GM19043 (cell line): ENCODE measurements at regions not wholly inside any gene's neighbourhood (a gene's known extent, or its start where the extent isn't known, plus 50 kb on each side); places are given as distances from the start of the nearest gene placed in this dataset.

ENCODE experiments used
- ATAC-seq: cut with Tn5 transposase; IDR thresholded peaks from one replicate; pipeline ENCODE4 v1.9.1; 2021; ENCODE audit warnings: low read depth; ENCODE audit not compliant: unreplicated experiment

GRCh38 chr6:120671519-120671918 is 662.8 kb downstream of the TBC1D32 start:
- ATAC-seq = no peak

DNA sequence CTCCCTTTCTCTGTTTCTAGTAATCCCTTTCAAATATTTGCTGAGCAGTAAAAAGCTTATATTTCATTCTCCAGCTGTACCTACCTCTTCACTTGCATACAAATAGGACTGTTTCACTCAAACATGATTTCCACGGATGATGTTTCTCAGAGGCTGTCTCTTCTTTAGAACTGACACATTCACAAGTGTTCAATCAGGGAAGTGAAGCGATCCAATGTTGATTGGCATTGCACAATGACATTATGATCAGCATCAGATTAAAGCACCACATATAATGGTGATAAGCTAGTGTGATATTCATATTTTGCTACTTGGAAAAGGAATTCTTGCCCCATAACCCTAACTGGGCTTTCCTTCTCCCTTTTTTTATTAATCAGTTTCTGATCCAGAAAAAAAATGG is 681.8 kb downstream of the TBC1D32 start:
- no peak for ATAC-seq

DNA sequence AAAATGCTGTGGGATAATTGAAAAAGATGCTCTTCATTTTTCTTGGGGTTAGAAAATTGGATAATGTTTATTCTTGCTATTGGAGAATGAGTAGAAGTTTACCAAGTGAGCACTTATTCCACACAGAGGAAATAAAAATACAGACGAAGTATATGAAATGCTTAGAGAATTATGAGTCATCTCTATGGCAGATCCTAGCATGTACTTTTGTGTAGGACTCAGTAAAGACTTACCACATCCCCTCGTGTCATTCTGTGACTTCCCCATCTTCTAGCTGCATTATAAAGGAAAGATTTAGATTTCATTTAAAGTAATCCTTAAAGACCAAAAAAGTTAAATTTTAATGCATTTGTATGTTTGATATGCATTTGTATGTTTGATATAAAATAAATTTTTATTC is 685.6 kb downstream of the TBC1D32 start:
- ATAC-seq = no peak

DNA sequence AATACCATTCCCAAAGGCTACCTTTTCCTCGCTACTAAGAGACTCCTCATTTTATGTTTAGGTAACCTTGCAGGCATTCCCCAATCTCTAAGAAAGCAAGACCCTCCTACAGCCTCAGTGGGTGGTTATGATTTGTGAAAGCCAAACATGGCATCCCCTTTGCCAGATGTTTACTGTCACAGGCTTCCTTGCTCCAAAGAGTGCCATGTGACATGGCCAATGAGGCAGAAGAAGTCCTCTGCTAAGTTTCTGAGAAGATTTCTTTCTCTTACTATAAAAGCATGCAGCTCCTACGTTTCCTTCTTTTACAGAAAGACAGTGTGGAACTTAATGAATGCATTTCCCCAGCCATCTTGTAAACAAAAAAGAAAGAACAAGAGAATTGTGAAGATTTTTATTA is 688.2 kb downstream of the TBC1D32 start:
- ATAC-seq = no peak

- ATAC-seq = no peak
Measured at GRCh38 chr6:120632975-120633374, 701.3 kb downstream of the TBC1D32 start.

- no peak for ATAC-seq
Measured at GRCh38 chr6:120627612-120628011, 706.7 kb downstream of the TBC1D32 start.

DNA sequence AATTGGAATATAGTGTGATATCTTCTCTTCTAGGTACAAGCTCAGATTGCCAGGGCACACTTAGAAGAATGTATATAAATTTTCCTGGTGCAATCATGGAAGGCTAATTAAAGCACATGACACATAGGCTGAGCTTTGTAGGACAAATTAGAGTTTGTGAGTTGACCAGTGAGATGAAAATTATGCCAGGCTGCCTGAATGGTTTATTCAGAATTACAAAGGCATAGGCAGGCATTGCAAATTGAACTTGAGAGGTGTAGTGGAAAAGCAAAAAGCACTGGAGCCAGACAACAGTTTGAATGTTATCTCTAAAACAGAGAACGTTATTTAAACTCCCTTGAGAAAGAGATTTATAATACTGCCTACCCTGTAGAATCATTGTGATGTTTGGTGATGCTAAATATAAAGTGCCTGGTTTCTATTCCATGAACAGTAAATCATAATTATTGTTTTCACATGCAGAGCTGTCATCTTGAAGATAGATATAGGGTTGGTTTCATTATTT is 712.1 kb downstream of the TBC1D32 start:
- ATAC-seq = no peak

DNA sequence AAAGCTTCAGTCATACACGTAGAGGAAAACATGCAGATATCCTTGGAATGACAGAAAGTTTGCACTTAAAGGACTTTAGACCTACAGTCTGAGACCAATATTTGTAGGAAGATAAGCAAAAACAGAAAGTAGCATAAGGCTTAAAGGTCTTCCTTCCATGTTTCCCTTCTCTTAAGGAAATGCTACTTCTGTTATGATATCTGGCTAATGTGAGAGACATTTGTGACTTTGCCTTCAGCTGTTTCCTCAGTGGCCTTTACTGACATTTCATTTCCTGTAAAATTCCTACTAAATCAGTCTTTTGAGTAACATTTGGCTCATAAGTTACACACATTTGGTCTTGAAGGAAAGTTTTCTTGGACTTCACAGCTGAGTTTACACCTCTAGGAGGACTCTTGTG is 713.4 kb downstream of the TBC1D32 start:
- ATAC-seq = no peak

GRCh38 chr6:120615238-120615637 is 719.0 kb downstream of the TBC1D32 start:
- ATAC-seq = no peak

- no peak for ATAC-seq
Measured at GRCh38 chr6:120614723-120615122, 719.6 kb downstream of the TBC1D32 start.

DNA sequence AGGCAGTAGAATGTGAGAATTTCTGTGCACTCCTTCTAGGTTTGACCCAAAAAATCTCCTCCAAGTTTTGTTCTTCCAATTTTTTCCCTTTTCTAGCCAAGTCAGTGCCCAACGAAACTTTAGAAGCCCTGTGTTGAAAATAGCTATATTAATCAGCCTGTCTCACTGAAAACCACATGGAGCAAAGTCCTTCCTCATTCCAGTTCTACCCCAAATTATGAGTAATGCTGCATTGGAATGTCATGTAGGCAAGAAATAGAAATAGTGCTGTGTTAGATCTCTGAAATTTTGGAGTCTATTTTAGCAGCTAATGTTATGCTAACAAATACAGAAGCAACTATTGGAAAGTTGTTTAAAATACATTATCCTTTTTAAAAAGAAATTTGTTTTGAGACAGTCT is 725.5 kb downstream of the TBC1D32 start:
- no peak for ATAC-seq

DNA sequence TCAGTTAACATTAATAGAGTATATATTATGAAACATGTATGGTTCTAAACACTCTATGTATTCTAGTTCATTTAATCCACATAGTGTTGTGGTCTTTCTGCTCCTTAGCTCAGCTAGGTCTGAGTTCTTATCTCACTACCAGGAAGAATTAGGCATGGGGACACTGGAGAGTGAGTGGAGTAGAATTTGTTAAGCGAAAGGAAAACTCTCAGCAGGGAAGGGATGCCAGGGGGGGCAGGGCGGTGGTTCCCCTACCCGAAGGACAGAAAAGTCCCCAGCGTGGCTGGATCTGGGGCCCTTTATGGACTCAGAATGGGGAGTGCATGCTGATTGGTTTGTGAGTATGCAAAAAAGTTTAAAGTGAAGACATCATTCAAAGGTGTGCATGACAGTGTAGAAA is 727.5 kb downstream of the TBC1D32 start:
- ATAC-seq = no peak

GRCh38 chr6:120604510-120604909 is 729.8 kb downstream of the TBC1D32 start:
- no peak for ATAC-seq

DNA sequence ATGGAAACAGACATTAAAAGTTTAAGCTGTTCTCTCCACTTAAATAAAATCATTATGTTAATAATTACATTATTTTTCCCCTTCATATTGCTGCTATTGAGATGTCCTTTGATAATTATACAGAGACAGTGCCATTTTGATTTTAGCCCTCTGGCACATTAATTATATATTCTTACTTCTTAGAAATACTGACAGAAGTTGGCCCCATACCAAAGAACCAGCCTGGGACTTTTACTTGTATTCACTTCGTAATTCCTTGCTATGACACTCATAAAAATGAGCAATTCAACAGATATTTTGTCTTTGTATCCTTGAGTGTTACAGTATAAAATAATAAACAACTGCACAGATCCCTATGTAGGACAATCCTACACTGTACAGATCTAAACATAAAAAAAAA is 743.7 kb downstream of the TBC1D32 start:
- ATAC-seq = no peak

DNA sequence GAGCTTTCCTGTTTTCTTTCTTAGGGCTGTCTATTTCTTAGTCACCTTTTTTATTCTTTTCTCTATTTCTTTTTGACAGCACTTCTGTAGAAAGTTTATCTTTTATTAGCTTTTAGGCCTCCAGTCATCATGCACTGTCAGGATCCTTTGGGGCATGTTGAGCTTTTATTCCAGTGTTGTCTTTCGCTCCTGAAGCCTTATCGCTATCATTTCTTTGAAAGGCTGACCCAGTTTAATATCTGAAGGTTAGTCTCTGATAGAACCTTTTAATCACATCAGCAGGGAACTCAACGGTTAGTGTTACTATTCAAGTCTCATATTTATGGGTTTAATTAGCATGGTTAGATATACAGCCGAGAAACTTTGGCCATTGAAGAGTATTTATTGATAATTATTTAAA is 745.9 kb downstream of the TBC1D32 start:
- ATAC-seq = no peak

DNA sequence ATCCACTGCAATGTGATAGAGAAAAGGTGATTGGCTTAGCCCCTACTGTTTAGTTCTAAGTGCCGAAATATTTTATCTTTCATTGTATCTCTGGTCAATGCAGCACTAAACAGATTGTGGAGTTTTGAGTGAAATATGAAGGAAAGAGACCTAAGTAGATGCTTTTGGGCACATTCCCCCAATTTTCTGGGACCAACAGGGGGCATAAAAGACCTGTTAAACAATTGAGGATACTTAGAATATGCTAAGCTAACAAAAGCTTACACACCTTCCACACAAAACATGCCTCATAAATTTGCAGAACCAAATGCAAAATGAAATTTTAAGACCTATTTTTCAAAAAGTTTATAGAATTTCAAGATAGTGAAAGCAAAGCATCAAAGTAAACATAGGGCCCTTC is 746.9 kb downstream of the TBC1D32 start:
- no peak for ATAC-seq

- ATAC-seq = no peak
Measured at GRCh38 chr6:120584111-120584760, 750.0 kb downstream of the TBC1D32 start.

DNA sequence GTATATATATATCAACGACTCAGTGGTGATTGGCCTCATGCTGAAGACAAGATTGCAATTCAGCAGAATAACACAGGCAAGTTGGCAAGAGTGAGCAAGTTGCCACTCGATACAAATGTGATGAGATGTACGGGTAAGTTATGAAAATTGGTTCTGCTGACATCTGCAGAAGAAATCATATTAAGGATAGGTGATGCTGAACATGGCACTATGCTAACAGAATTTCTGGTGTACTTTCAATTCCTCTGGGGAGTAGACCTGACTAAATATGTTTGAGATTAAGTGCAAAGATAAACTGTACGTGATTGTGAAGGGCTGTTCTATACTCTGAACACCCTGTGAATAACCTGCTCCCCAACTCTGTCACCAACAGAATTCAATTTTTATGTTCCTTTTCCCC is 758.2 kb downstream of the TBC1D32 start:
- no peak for ATAC-seq

DNA sequence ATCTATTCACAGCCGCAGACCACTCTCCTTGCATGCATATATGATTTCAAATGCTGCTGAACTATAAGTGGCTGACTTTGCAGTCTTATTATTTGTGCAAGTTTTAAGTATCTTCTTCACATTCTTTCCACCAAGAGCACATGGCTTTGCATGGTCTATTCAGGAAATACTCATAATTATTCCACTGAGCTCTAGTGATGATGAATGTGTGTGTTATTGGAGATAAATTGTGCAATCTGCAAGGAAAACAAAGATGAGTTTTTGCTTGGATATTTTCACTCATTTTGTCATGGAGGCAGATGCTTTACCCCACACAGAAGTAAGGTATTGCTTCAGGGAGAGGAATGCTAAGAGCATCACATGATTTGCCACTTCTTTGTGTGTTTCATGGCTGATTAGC is 764.6 kb downstream of the TBC1D32 start:
- no peak for ATAC-seq

DNA sequence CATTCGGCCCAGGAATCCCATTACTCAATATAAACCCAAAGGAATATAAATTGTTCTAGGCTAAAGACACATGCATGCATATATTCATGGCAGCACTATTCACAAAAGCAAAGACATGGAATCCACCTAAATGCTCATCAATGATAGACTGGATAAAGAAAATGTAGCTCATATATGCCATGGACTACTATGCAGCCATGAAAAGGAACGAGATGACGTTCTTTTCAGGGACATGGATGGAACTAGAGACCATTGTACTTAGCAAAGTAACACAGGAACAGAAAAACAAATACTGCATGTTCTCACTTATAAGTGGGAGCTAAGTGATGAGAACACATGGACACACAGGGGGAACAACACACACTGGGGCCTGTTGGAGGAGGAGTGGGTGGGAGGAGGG is 769.5 kb downstream of the TBC1D32 start:
- no peak for ATAC-seq

- ATAC-seq = no peak
Measured at GRCh38 chr6:120558294-120558693, 776.0 kb downstream of the TBC1D32 start.

GRCh38 chr6:120557554-120557953 is 776.7 kb downstream of the TBC1D32 start:
- no peak for ATAC-seq

DNA sequence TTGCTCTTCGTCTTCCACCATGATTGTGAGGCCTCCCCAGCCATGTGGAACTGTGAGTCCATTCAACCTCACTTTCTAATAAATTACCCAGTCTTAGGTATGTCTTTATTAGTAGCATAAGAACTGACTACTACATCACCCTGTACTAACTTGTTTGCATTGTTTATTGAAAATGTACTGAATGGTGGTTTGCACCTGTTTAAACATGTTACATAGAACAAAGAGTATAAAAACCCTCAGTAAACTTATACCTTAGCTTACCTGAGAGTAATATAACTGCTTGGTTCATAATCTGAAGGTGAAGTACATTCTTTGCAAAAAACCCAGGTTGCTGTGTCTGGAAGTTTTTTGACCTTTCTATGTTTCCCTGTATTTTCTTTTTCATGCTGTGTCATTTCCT is 777.8 kb downstream of the TBC1D32 start:
- ATAC-seq = no peak
